Smooth muscle cell (in vitro differentiated cells): ENCODE measurements at regions not wholly inside any gene's neighbourhood (a gene's known extent, or its start where the extent isn't known, plus 50 kb on each side); places are given as distances from the start of the nearest gene placed in this dataset.

Experiments
- DNase-seq: peaks from one replicate; lab custom pipeline; 2025; ENCODE audit not compliant: unreplicated experiment; lab: John Stamatoyannopoulos, UW
- H2AFZ ChIP-seq: fragments of 200-600 bp; sonication (generic); 2 replicates; pipeline ENCODE4 v1.6.0; 2016; ENCODE audit warnings: antibody characterized with exemption, low read depth, mild to moderate bottlenecking
- H3F3A ChIP-seq: fragments of 200-600 bp; sonication (generic); 2 replicates; pipeline ENCODE4 v1.6.0; 2017; ENCODE audit warnings: antibody characterized with exemption, low read depth
- H3K27ac ChIP-seq: fragments of 200-600 bp; sonication (generic); 2 replicates; pipeline ENCODE4 v1.5.1; 2016; ENCODE audit warnings: low read depth, mild to moderate bottlenecking
- H3K27me3 ChIP-seq: fragments of 200-600 bp; sonication (generic); 2 replicates; pipeline ENCODE4 v1.6.1; 2016; ENCODE audit warnings: low read depth, mild to moderate bottlenecking
- H3K36me3 ChIP-seq: fragments of 200-600 bp; sonication (generic); 2 replicates; pipeline ENCODE4 v1.5.1; 2016; ENCODE audit warnings: low read depth
- H3K4me1 ChIP-seq: fragments of 200-600 bp; sonication (generic); 2 replicates; pipeline ENCODE4 v1.5.1; 2016; ENCODE audit warnings: low read depth
- H3K4me2 ChIP-seq: fragments of 200-600 bp; sonication (generic); 2 replicates; pipeline ENCODE4 v1.6.0; 2016; ENCODE audit warnings: mild to moderate bottlenecking
- H3K4me3 ChIP-seq: fragments of 200-600 bp; sonication (generic); 2 replicates; pipeline ENCODE4 v1.5.1; 2016; ENCODE audit warnings: mild to moderate bottlenecking
- H3K79me2 ChIP-seq: fragments of 200-600 bp; sonication (generic); 2 replicates; pipeline ENCODE4 v1.6.0; 2016; ENCODE audit warnings: low read depth, mild to moderate bottlenecking
- H3K9ac ChIP-seq: fragments of 200-600 bp; sonication (generic); 2 replicates; pipeline ENCODE4 v1.6.0; 2016; ENCODE audit warnings: low read depth
- H3K9me3 ChIP-seq: fragments of 200-600 bp; sonication (generic); replicated peaks from 2 replicates; pipeline ENCODE4 v1.5.1; 2016; ENCODE audit warnings: low read depth
- H4K20me1 ChIP-seq: fragments of 200-600 bp; sonication (generic); 2 replicates; pipeline ENCODE4 v1.6.0; 2016; ENCODE audit warnings: low read depth
- CTCF ChIP-seq: fragments of 200-600 bp; sonication (generic); IDR thresholded peaks from 2 replicates; pipeline ENCODE4 v1.5.1; 2017; ENCODE audit warnings: borderline replicate concordance, mild to moderate bottlenecking, antibody characterized with exemption; ENCODE audit not compliant: insufficient read depth, poor library complexity, severe bottlenecking
- WGBS: methylation state at CpG from one replicate; pipeline ENCODE4 v1.1.7; 2016; ENCODE audit warnings: low lambda C conversion rate; 5-methylcytosine and 5-hydroxymethylcytosine counted together

GRCh38 chr21:28487455-28488070 lies 505.1 kb downstream of the LTN1 start:
- Histone ChIP-seq H3K79me2 (no peaks in the 10 kb centered on the region), H3K4me1 (no peaks in the 10 kb centered on the region), H3K4me2 (no peak overlapping the region), H3K4me3 (no peak overlapping the region), H2AFZ (no peak overlapping the region), H3K36me3 (no peaks in the 10 kb centered on the region), H3K27me3 (no peaks in the 10 kb centered on the region), H3K9ac (no peak overlapping the region), H4K20me1 (no peaks in the 10 kb centered on the region), H3F3A (no peaks in the 10 kb centered on the region), H3K27ac (no peak overlapping the region), H3K9me3 (no peaks in the 10 kb centered on the region)
- no peak for TF ChIP-seq CTCF
- DNase-seq: no peak
- WGBS: 83% methylated on average over 9 of the region's 9 CpGs

- H3K4me1 ChIP-seq: no peaks in the 10 kb centered on the region
- H3K27ac ChIP-seq: no peak overlapping the region
- H3K4me2 ChIP-seq: no peak overlapping the region
- H4K20me1 ChIP-seq: no peaks in the 10 kb centered on the region
- no peaks in the 10 kb centered on the region for H3K27me3 ChIP-seq
- no peaks in the 10 kb centered on the region for H3F3A ChIP-seq
- WGBS: 92% methylated on average over 4 of the region's 4 CpGs
- H3K4me3 ChIP-seq: no peak overlapping the region
- no peak overlapping the region for H3K9ac ChIP-seq
- DNase-seq: no peak
- H2AFZ ChIP-seq: no peak overlapping the region
- H3K79me2 ChIP-seq: no peaks in the 10 kb centered on the region
- H3K9me3 ChIP-seq: no peaks in the 10 kb centered on the region
- TF ChIP-seq CTCF: no peak
- H3K36me3 ChIP-seq: no peaks in the 10 kb centered on the region
Observed at GRCh38 chr21:28485301-28486022, 507.2 kb downstream of the LTN1 start.

DNA sequence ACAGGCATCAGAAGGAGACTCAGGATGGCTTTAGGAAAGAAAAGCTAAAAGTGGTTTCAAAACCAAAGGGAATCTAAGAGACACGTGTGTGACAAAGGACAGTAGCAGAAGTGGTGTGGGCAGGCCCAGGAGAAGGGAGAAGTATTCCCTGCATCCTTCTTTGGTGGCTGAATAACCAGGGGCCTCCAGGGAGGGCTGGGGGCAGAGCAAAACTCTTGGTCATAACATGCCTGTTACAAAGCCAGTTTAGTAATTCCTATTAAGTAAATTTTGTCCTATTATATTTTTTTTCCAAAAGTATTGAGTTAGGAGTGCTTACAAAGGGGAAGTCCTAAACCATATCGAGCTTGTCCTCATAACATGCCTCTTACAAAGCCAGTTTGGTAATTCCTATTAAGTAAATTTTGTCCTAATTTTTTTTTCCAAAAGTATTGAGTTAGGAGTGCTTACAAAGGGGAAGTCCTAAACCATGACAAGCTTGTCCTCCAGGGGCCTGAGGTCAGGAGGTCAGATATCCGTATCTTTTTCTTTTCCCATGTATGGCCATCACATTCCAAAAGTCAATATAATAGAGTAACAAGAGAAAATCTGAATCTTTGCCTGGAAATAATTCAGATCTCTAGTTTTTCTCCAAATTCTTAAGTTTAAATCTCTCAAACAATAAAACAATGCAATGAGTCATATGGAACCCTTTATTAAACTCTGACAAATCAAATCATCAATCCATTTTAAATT lies 509.2 kb downstream of the LTN1 start:
- DNase-seq: no peak
- Histone ChIP-seq H3K36me3 (no peaks in the 10 kb centered on the region), H4K20me1 (no peaks in the 10 kb centered on the region), H2AFZ (no peak overlapping the region), H3K4me2 (no peak overlapping the region), H3K9ac (no peak overlapping the region), H3K79me2 (no peaks in the 10 kb centered on the region), H3K27me3 (no peaks in the 10 kb centered on the region), H3K4me3 (no peak overlapping the region), H3F3A (no peaks in the 10 kb centered on the region), H3K27ac (no peak overlapping the region), H3K9me3 (no peaks in the 10 kb centered on the region), H3K4me1 (no peaks in the 10 kb centered on the region)
- 83% methylated on average over 3 of the region's 3 CpGs for WGBS
- TF ChIP-seq CTCF: no peak
